ENCODE measurements at regions not wholly inside any gene's neighbourhood (a gene's known extent, or its start where the extent isn't known, plus 50 kb on each side); places are given as distances from the start of the nearest gene placed in this dataset.
"Not testable (repeated sequence)": the region's sequence is repeated elsewhere in the genome, so short reads cannot be mapped to it uniquely, and the experiment has no call there.

- DNase-seq, result not testable (repeated sequence)
These were observed 70.1 kb upstream of the TOP3B start for GRCh38 chr22:22052548-22053139.

GRCh38 chr22:22051032-22051431 lies 68.4 kb upstream of the TOP3B start:
- not testable (repeated sequence) for DNase-seq

- no peak for DNase-seq
These were observed 67.7 kb upstream of the TOP3B start for GRCh38 chr22:22050141-22050775.

GRCh38 chr22:22049684-22050083 lies 67.1 kb upstream of the TOP3B start:
- DNase-seq, result no peak

- no peak for DNase-seq
These were observed 66.5 kb upstream of the TOP3B start for GRCh38 chr22:22048981-22049531.

GRCh38 chr22:22048318-22048942 lies 65.8 kb upstream of the TOP3B start:
- no peak for DNase-seq

GRCh38 chr22:22047776-22048175 lies 65.2 kb upstream of the TOP3B start:
- no peak for DNase-seq

- DNase-seq, result no peak
These were observed 64.7 kb upstream of the TOP3B start for GRCh38 chr22:22047266-22047665.

GRCh38 chr22:22046370-22046769 lies 63.8 kb upstream of the TOP3B start:
- DNase-seq, result no peak

- no peak for DNase-seq
These were observed 63.2 kb upstream of the TOP3B start for GRCh38 chr22:22045571-22046335.

GRCh38 chr22:22044153-22044552 lies 61.6 kb upstream of the TOP3B start:
- no peak for DNase-seq

- DNase-seq, result no peak
These were observed 60.9 kb upstream of the TOP3B start for GRCh38 chr22:22043296-22044078.

GRCh38 chr22:22042599-22043295 lies 60.2 kb upstream of the TOP3B start:
- no peak for DNase-seq

GRCh38 chr22:22042009-22042408 lies 59.4 kb upstream of the TOP3B start:
- no peak for DNase-seq

- DNase-seq, result no peak
These were observed 58.3 kb upstream of the TOP3B start for GRCh38 chr22:22040908-22041307.

- DNase-seq, result no peak
These were observed 57.9 kb upstream of the TOP3B start for GRCh38 chr22:22040472-22040871.

- DNase-seq, result no peak
These were observed 56.9 kb upstream of the TOP3B start for GRCh38 chr22:22039286-22040074.

GRCh38 chr22:22038178-22038880 lies 55.7 kb upstream of the TOP3B start:
- no peak for DNase-seq

- DNase-seq, result no peak
These were observed 55.2 kb upstream of the TOP3B start for GRCh38 chr22:22037740-22038139.

- no peak for DNase-seq
These were observed 54.6 kb upstream of the TOP3B start for GRCh38 chr22:22037229-22037628.
